Heart left ventricle (tissue), 13 donors: ENCODE measurements at regions not wholly inside any gene's neighbourhood (a gene's known extent, or its start where the extent isn't known, plus 50 kb on each side); places are given as distances from the start of the nearest gene placed in this dataset.

ENCODE experiments used
- POLR2A ChIP-seq, 2 donors: fragments of 450-650 bp; IDR thresholded peaks; one replicate each; pipeline ENCODE4 v1.6.1; 2017; ENCODE audit warnings: antibody characterized with exemption in 2 of 2, mild to moderate bottlenecking in 2 of 2, moderate library complexity in 2 of 2
- TF ChIP-seq, protein P1 (sequence below), 12 donors: fragments of 200-600 bp; sonication (generic) in 4 of 12; IDR thresholded peaks; one replicate each; pipeline versions ENCODE4 v1.5.0 to v1.8.0; 2018 to 2022; ENCODE audit warnings: antibody characterized with exemption in 12 of 12, mild to moderate bottlenecking in 5 of 12
- donor health status: ischemic (EF 13 %, LVEDD 7.1; RV severe dilation, severe dysfunction).
- donor health status: DM: no; HTN: yes; CAD: no.
- donor health status: DM: no; HTN: no; CAD: no.
- donor health status: ischemic (EF 25% LVEDD 6.9; RV normal size, moderate dysfunction).
- donor health status: ischemic (EF 25% LVEDD 5.7; RV mildly dilated, moderate dysfunction).
- donor health status: ischemic (EF 35%, LVEDD 5.7; RV mildly dilated, moderate dysfunction).
- donor health status: nonischemic (EF 11% LVEDD 7.7; RV severe dilation, severe dysfunction).
- donor health status: DM: yes; HTN: yes; CAD: no.
- donor health status: PGD.
- donor health status: ischemic (EF 29% LVEDD 5.4; RV normal size, mild dysfunction).
- donor health status: nonischemic (EF 23%, LVEDD 6.1; RV moderate dilation, normal function).

DNA sequence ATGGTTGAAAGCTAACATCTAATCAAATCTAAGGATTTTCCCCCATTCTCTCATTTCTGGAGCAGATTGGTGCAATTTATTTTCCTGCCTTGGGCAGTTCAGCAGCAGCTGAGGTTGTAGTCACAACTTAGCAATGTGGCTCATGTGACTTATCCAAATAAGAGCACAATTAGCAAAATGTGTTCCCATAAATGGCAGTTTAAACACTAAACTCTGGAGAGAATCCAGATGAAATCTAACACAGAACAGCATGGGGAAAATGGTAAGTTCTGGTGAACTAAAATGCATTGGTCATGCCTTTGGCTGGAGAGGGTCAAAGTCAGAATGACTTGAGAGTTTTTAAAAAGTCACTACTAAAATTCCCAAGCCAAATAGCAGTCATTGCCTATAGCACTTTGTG is 422.6 kb upstream of the DIPK2B start:
- TF ChIP-seq, protein P1, sequence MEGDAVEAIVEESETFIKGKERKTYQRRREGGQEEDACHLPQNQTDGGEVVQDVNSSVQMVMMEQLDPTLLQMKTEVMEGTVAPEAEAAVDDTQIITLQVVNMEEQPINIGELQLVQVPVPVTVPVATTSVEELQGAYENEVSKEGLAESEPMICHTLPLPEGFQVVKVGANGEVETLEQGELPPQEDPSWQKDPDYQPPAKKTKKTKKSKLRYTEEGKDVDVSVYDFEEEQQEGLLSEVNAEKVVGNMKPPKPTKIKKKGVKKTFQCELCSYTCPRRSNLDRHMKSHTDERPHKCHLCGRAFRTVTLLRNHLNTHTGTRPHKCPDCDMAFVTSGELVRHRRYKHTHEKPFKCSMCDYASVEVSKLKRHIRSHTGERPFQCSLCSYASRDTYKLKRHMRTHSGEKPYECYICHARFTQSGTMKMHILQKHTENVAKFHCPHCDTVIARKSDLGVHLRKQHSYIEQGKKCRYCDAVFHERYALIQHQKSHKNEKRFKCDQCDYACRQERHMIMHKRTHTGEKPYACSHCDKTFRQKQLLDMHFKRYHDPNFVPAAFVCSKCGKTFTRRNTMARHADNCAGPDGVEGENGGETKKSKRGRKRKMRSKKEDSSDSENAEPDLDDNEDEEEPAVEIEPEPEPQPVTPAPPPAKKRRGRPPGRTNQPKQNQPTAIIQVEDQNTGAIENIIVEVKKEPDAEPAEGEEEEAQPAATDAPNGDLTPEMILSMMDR (IDR thresholded peaks at IDR 0.05) = no peak
- no peak for TF ChIP-seq POLR2A (IDR thresholded peaks at IDR 0.05)
